ENCODE measurements at regions not wholly inside any gene's neighbourhood (a gene's known extent, or its start where the extent isn't known, plus 50 kb on each side); places are given as distances from the start of the nearest gene placed in this dataset.

GRCh38 chr11:87780068-87780413 is 395.2 kb downstream of the RAB38 start:
- H3K4me3 ChIP-seq: no peak overlapping the region
- no peak overlapping the region for H3K27ac ChIP-seq
- no peaks in the 10 kb centered on the region for H3K36me3 ChIP-seq
- H3K9me3 ChIP-seq: peaks cover 0 to 9% (median 0%) of the 10 kb centered on the region in 3 donors
- no peak for ATAC-seq
- no peaks in the 10 kb centered on the region for H3K4me1 ChIP-seq
- H3K27me3 ChIP-seq: no peaks in the 10 kb centered on the region
- TF ChIP-seq POLR2AphosphoS5 (IDR thresholded peaks at IDR 0.05) (no peak), EP300 (IDR thresholded peaks at IDR 0.05) (no peak), POLR2A (IDR thresholded peaks at IDR 0.05) (no peak), CTCF (IDR thresholded peaks at IDR 0.05) (no peak)

- H3K27me3 ChIP-seq: no peaks in the 10 kb centered on the region
- H3K36me3 ChIP-seq: no peaks in the 10 kb centered on the region
- TF ChIP-seq POLR2A (IDR thresholded peaks at IDR 0.05) (no peak), EP300 (IDR thresholded peaks at IDR 0.05) (no peak), POLR2AphosphoS5 (IDR thresholded peaks at IDR 0.05) (no peak), CTCF (IDR thresholded peaks at IDR 0.05) (no peak)
- WGBS, 2 donors (ENCODE audit: low coverage in 1 of 2): 22 to 33% methylated on average over 2 of the region's 2 CpGs
- no peak for ATAC-seq
- H3K27ac ChIP-seq: no peak overlapping the region
- H3K4me1 ChIP-seq: no peaks in the 10 kb centered on the region
- peaks cover 0 to 9% (median 0%) of the 10 kb centered on the region in 3 donors for H3K9me3 ChIP-seq
- no peak overlapping the region for H3K4me3 ChIP-seq
Measured at GRCh38 chr11:87779276-87780067, 395.8 kb downstream of the RAB38 start.

- Histone ChIP-seq H3K4me3 (no peak overlapping the region), H3K4me1 (no peaks in the 10 kb centered on the region), H3K9me3 (no peaks in the 10 kb centered on the region), H3K27ac (no peak overlapping the region), H3K27me3 (no peaks in the 10 kb centered on the region), H3K36me3 (no peaks in the 10 kb centered on the region)
- no peak for ATAC-seq
- TF ChIP-seq EP300 (IDR thresholded peaks at IDR 0.05) (no peak), POLR2AphosphoS5 (IDR thresholded peaks at IDR 0.05) (no peak), POLR2A (IDR thresholded peaks at IDR 0.05) (no peak), CTCF (IDR thresholded peaks at IDR 0.05) (no peak)
- WGBS, 2 donors (ENCODE audit: low coverage in 1 of 2): 84% methylated on average over 2 of the region's 2 CpGs; no CpG with 5 or more reads in 1 of the 2 donors
Measured at GRCh38 chr11:87778357-87778756, 396.9 kb downstream of the RAB38 start.

- ATAC-seq: no peak
- H3K4me1 ChIP-seq: no peaks in the 10 kb centered on the region
- TF ChIP-seq POLR2AphosphoS5 (IDR thresholded peaks at IDR 0.05) (no peak), POLR2A (IDR thresholded peaks at IDR 0.05) (no peak), CTCF (IDR thresholded peaks at IDR 0.05) (no peak)
- H3K9me3 ChIP-seq: no peaks in the 10 kb centered on the region
- WGBS, 2 donors (ENCODE audit: low coverage in 1 of 2): 41 to 83% methylated on average over 1 of the region's 1 CpG
- H3K27ac ChIP-seq: no peak overlapping the region
- no peaks in the 10 kb centered on the region for H3K36me3 ChIP-seq
- H3K27me3 ChIP-seq: no peaks in the 10 kb centered on the region
- no peak overlapping the region for H3K4me3 ChIP-seq
Measured at GRCh38 chr11:87775036-87775435, 400.2 kb downstream of the RAB38 start.

GRCh38 chr11:87769661-87770060 is 405.6 kb downstream of the RAB38 start:
- Histone ChIP-seq H3K36me3 (no peaks in the 10 kb centered on the region), H3K9me3 (no peaks in the 10 kb centered on the region), H3K4me1 (no peaks in the 10 kb centered on the region), H3K27me3 (no peaks in the 10 kb centered on the region), H3K4me3 (no peak overlapping the region), H3K27ac (no peak overlapping the region)
- ATAC-seq: no peak
- WGBS, 2 donors (ENCODE audit: low coverage in 1 of 2): 55 to 67% methylated on average over 3 of the region's 3 CpGs
- TF ChIP-seq EP300 (IDR thresholded peaks at IDR 0.05) (no peak), POLR2A (IDR thresholded peaks at IDR 0.05) (no peak)

All from gastroesophageal sphincter (tissue), 4 donors.